NOMO-1 treated with dmso at 0.1 percent for 144 hours (cell line): ENCODE measurements at regions not wholly inside any gene's neighbourhood (a gene's known extent, or its start where the extent isn't known, plus 50 kb on each side); places are given as distances from the start of the nearest gene placed in this dataset.
"Not testable (repeated sequence)": the region's sequence is repeated elsewhere in the genome, so short reads cannot be mapped to it uniquely, and the experiment has no call there.

Source experiments
- DNase-seq: peaks from one replicate; lab custom pipeline; 2025; ENCODE audit not compliant: unreplicated experiment; lab: John Stamatoyannopoulos, UW

- no peak for DNase-seq
Observed at GRCh38 chr6:9841886-9842725, 572.8 kb downstream of the TFAP2A start.

- no peak for DNase-seq
Observed at GRCh38 chr6:9834233-9834632, 580.6 kb downstream of the TFAP2A start.

- DNase-seq = no peak
Observed at GRCh38 chr6:9831783-9832182, 583.1 kb downstream of the TFAP2A start.

GRCh38 chr6:9830808-9831207 lies 584.1 kb downstream of the TFAP2A start:
- no peak for DNase-seq

GRCh38 chr6:9825526-9825925 lies 589.3 kb downstream of the TFAP2A start:
- no peak for DNase-seq

GRCh38 chr6:9810727-9811126 lies 604.1 kb downstream of the TFAP2A start:
- not testable (repeated sequence) for DNase-seq

- no peak for DNase-seq
Observed at GRCh38 chr6:9810286-9810685, 604.6 kb downstream of the TFAP2A start.

GRCh38 chr6:9806195-9806594 lies 608.7 kb downstream of the TFAP2A start:
- DNase-seq = no peak

- DNase-seq = no peak
Observed at GRCh38 chr6:9801249-9801754, 613.6 kb downstream of the TFAP2A start.

- peak; percentile 74 for DNase-seq
Observed at GRCh38 chr6:9799582-9799981, 615.3 kb downstream of the TFAP2A start.

GRCh38 chr6:9796827-9797226 lies 618.0 kb downstream of the TFAP2A start:
- DNase-seq = no peak

- no peak for DNase-seq
Observed at GRCh38 chr6:9795880-9796279, 619.0 kb downstream of the TFAP2A start.

GRCh38 chr6:9789201-9789600 lies 625.7 kb downstream of the TFAP2A start:
- DNase-seq = no peak

- no peak for DNase-seq
Observed at GRCh38 chr6:9784786-9785185, 630.1 kb downstream of the TFAP2A start.

- DNase-seq = no peak
Observed at GRCh38 chr6:9783567-9783966, 631.3 kb downstream of the TFAP2A start.

GRCh38 chr6:9766240-9766915 lies 648.5 kb downstream of the TFAP2A start:
- no peak for DNase-seq

GRCh38 chr6:9761220-9761619 lies 653.7 kb downstream of the TFAP2A start:
- no peak for DNase-seq

GRCh38 chr6:9754515-9754914 lies 660.4 kb downstream of the TFAP2A start:
- DNase-seq = no peak

GRCh38 chr6:9745966-9746365 lies 668.9 kb downstream of the TFAP2A start:
- no peak for DNase-seq

- no peak for DNase-seq
Observed at GRCh38 chr6:9745476-9745875, 669.4 kb downstream of the TFAP2A start.

- DNase-seq = no peak
Observed at GRCh38 chr6:9744119-9744518, 670.8 kb downstream of the TFAP2A start.

- DNase-seq = no peak
Observed at GRCh38 chr6:9732056-9732455, 682.8 kb downstream of the TFAP2A start.
